Embryonic facial prominence (tissue), 1 donor: ENCODE measurements at regions not wholly inside any gene's neighbourhood (a gene's known extent, or its start where the extent isn't known, plus 50 kb on each side); places are given as distances from the start of the nearest gene placed in this dataset.
A peak's percentile ranks its signal among the peaks of the same experiment; 100 is the strongest.
"Not testable (repeated sequence)": the region's sequence is repeated elsewhere in the genome, so short reads cannot be mapped to it uniquely, and the experiment has no call there.

ENCODE experiments used
- DNase-seq: peaks from one replicate; pipeline ENCODE4 v3.0.0-alpha.2; 2016; ENCODE audit errors: extremely low spot score

- DNase-seq = no peak
Measured at GRCh38 chr14:39582028-39582654, 149.9 kb upstream of the FBXO33 start.

GRCh38 chr14:39581474-39581873 lies 149.2 kb upstream of the FBXO33 start:
- no peak for DNase-seq

- DNase-seq = no peak
Measured at GRCh38 chr14:39580696-39581095, 148.5 kb upstream of the FBXO33 start.

GRCh38 chr14:39576736-39577135 lies 144.5 kb upstream of the FBXO33 start:
- DNase-seq = no peak

GRCh38 chr14:39576258-39576657 lies 144.0 kb upstream of the FBXO33 start:
- no peak for DNase-seq

- DNase-seq = no peak
Measured at GRCh38 chr14:39568809-39569538, 136.7 kb upstream of the FBXO33 start.

- DNase-seq = no peak
Measured at GRCh38 chr14:39566795-39567194, 134.6 kb upstream of the FBXO33 start.

- no peak for DNase-seq
Measured at GRCh38 chr14:39563361-39563760, 131.1 kb upstream of the FBXO33 start.

- no peak for DNase-seq
Measured at GRCh38 chr14:39562175-39562574, 129.9 kb upstream of the FBXO33 start.

- DNase-seq = no peak
Measured at GRCh38 chr14:39558525-39558924, 126.3 kb upstream of the FBXO33 start.

GRCh38 chr14:39555749-39556148 lies 123.5 kb upstream of the FBXO33 start:
- DNase-seq = no peak

GRCh38 chr14:39554576-39554975 lies 122.3 kb upstream of the FBXO33 start:
- no peak for DNase-seq

GRCh38 chr14:39548358-39548757 lies 116.1 kb upstream of the FBXO33 start:
- no peak for DNase-seq

GRCh38 chr14:39547845-39548244 lies 115.6 kb upstream of the FBXO33 start:
- DNase-seq = no peak

- DNase-seq = no peak
Measured at GRCh38 chr14:39505812-39506211, 73.6 kb upstream of the FBXO33 start.

- no peak for DNase-seq
Measured at GRCh38 chr14:39500253-39500652, 68.0 kb upstream of the FBXO33 start.

GRCh38 chr14:39499514-39499913 lies 67.3 kb upstream of the FBXO33 start:
- no peak for DNase-seq

- not testable (repeated sequence) for DNase-seq
Measured at GRCh38 chr14:39497677-39498076, 65.4 kb upstream of the FBXO33 start.

GRCh38 chr14:39492267-39492666 lies 60.0 kb upstream of the FBXO33 start:
- no peak for DNase-seq

GRCh38 chr14:39491134-39491571 lies 58.9 kb upstream of the FBXO33 start:
- DNase-seq = peak; percentile 9

- DNase-seq = peak; percentile 7
Measured at GRCh38 chr14:39488600-39488999, 56.4 kb upstream of the FBXO33 start.

GRCh38 chr14:39483682-39484081 lies 51.4 kb upstream of the FBXO33 start:
- no peak for DNase-seq
